K562 (cell line): ENCODE measurements at regions not wholly inside any gene's neighbourhood (a gene's known extent, or its start where the extent isn't known, plus 50 kb on each side); places are given as distances from the start of the nearest gene placed in this dataset.

Experiments used
- ATAC-seq: fragments of 200-7000 bp; cut with Tn5 transposase; 3 replicates; pipeline ENCODE4 v1.9.1; 2020; ENCODE audit warnings: moderate library complexity
- BruUV-seq: library from RNA; stranded (reverse); fragments of 400-500 nt; replicated peaks from 2 replicates; lab custom pipeline; 2021; lab: Mats Ljungman, UMichigan
- CTCF ChIA-PET: fragments of 300-600 bp; formaldehyde crosslinking; extraction: SDS; loops from one replicate; lab custom pipeline; 2021; ENCODE audit warnings: low intra/inter-chr PET ratio; lab: Yijun Ruan, JAX
- POLR2A ChIA-PET: fragments of 300-600, 350-650 bp; sonication (Branson Sonifier 250); formaldehyde crosslinking; extraction: SDS; loops from one replicate; lab custom pipeline; 2021; ENCODE audit warnings: antibody characterized with exemption, inconsistent platforms; lab: Yijun Ruan, JAX
- DNase-seq, 4 experiments: peaks; one replicate each; pipeline versions ENCODE4 v3.0.0 to v3.0.0-alpha.2; 2011 to 2018; ENCODE audit warnings: low spot score in 3 of 4, mixed read lengths in 3 of 4; ENCODE audit errors: extremely low read depth in 1 of 4
- FAIRE-seq: peaks from 2 replicates; lab custom pipeline; 2011; peaks lifted over from hg19 to GRCh38; lab: Jason Lieb, UNC
- H2AFZ ChIP-seq: 2 replicates; pipeline ENCODE4 v1.6.0; 2011; ENCODE audit warnings: low read depth, low read length, control low read depth, inconsistent platforms
- H3K27ac ChIP-seq: fragments of 200-600 bp; 3 replicates; pipeline ENCODE4 v1.8.0; 2011; ENCODE audit warnings: low read depth, mild to moderate bottlenecking, control low read depth, inconsistent platforms, low read length, moderate library complexity, mixed read lengths; ENCODE audit errors: extremely low read depth
- H3K27me3 ChIP-seq, 2 experiments: fragments of 300-600 bp in 1 of 2; 2 replicates in 1 of 2; 3 replicates in 1 of 2; pipeline versions ENCODE4 v1.6.0 to v1.8.0; 2011; ENCODE audit warnings: inconsistent platforms in 2 of 2, low read length in 2 of 2, mild to moderate bottlenecking in 1 of 2, mixed read lengths in 1 of 2, moderate library complexity in 1 of 2; ENCODE audit not compliant: control insufficient read depth in 2 of 2, insufficient read depth in 2 of 2
- H3K36me3 ChIP-seq: fragments of 300-600 bp; 3 replicates; pipeline ENCODE4 v1.8.0; 2011; ENCODE audit warnings: mild to moderate bottlenecking, low read length, inconsistent platforms; ENCODE audit not compliant: control insufficient read depth, insufficient read depth
- H3K4me1 ChIP-seq, 2 experiments: fragments of 200-600 bp in 1 of 2; replicated peaks in 1 of 2; 2 replicates in 1 of 2; 3 replicates in 1 of 2; pipeline versions ENCODE4 v1.5.1 to v1.8.0; 2011; ENCODE audit warnings: inconsistent platforms in 2 of 2, low read length in 2 of 2, mild to moderate bottlenecking in 1 of 2, mixed read lengths in 1 of 2, moderate library complexity in 1 of 2; ENCODE audit not compliant: control insufficient read depth in 2 of 2, insufficient read depth in 2 of 2
- H3K4me2 ChIP-seq: 2 replicates; pipeline ENCODE4 v1.6.1; 2011; ENCODE audit warnings: low read length, control low read depth, inconsistent platforms, mixed read lengths; ENCODE audit not compliant: insufficient read depth
- H3K4me3 ChIP-seq: fragments of 200-600 bp; sonication (generic), shearing (Covaris generic); 2 replicates; pipeline ENCODE4 v1.5.1; 2016; ENCODE audit warnings: control low read depth, inconsistent platforms
- H3K79me2 ChIP-seq: fragments of 200-600 bp; 3 replicates; pipeline ENCODE4 v1.8.0; 2011; ENCODE audit warnings: low read length, inconsistent platforms; ENCODE audit not compliant: control insufficient read depth, insufficient read depth
- H3K9ac ChIP-seq, 2 experiments: 2 replicates each; pipeline versions ENCODE4 v1.6.0 to v1.6.1; 2011; ENCODE audit warnings: low read depth in 2 of 2, low read length in 2 of 2, control low read depth in 1 of 2, inconsistent platforms in 1 of 2, mild to moderate bottlenecking in 1 of 2, mixed read lengths in 1 of 2; ENCODE audit not compliant: insufficient read depth in 1 of 2
- H3K9me1 ChIP-seq: one replicate; pipeline ENCODE4 v1.6.0; 2011; ENCODE audit warnings: inconsistent platforms, mild to moderate bottlenecking, low read length, moderate library complexity; ENCODE audit not compliant: control insufficient read depth, insufficient read depth
- H3K9me3 ChIP-seq: replicated peaks from 2 replicates; pipeline ENCODE4 v1.5.1; 2011; ENCODE audit warnings: low read depth, low read length, inconsistent platforms; ENCODE audit not compliant: control insufficient read depth, insufficient read depth
- H4K20me1 ChIP-seq: replicated peaks from 2 replicates; pipeline ENCODE4 v1.6.1; 2011; ENCODE audit warnings: low read length, inconsistent platforms, mixed read lengths; ENCODE audit not compliant: control insufficient read depth, insufficient read depth
- CBX5 ChIP-seq: IDR thresholded peaks from 2 replicates; pipeline ENCODE4 v1.6.1; 2014; ENCODE audit warnings: low read depth, borderline replicate concordance
- CLOCK ChIP-seq: fragments of 250-450 bp; sonication (Bioruptor Pico); IDR thresholded peaks from 2 replicates; pipeline ENCODE4 v1.4.0; 2020; ENCODE audit warnings: mild to moderate bottlenecking, moderate library complexity, borderline replicate concordance
- NFXL1 ChIP-seq: fragments of 450-650 bp; formaldehyde crosslinking; IDR thresholded peaks from 2 replicates; pipeline ENCODE4 v1.4.0; 2021; ENCODE audit warnings: mild to moderate bottlenecking
- SUPT5H ChIP-seq: fragments of 450-650 bp; IDR thresholded peaks from 2 replicates; pipeline ENCODE4 v1.6.1; 2016
- UBTF ChIP-seq, 2 experiments: IDR thresholded peaks; 2 replicates each; pipeline ENCODE4 v1.6.1; 2012; ENCODE audit warnings: improper control_type of control experiment in 2 of 2, low read depth in 2 of 2, low read length in 2 of 2, borderline replicate concordance in 1 of 2
- ZBTB11 ChIP-seq, 3 experiments: fragments of 200-800 bp in 1 of 3; fragments of 250-450 bp in 1 of 3; fragments of 450-650 bp in 1 of 3; sonication (Bioruptor Pico) in 1 of 3; sonication (Bioruptor generic) in 1 of 3; formaldehyde crosslinking in 1 of 3; IDR thresholded peaks; 2 replicates each; pipeline versions ENCODE4 v1.6.1 to v1.8.0; 2016 to 2022; ENCODE audit warnings: mild to moderate bottlenecking in 2 of 3, missing genetic modification characterization in 2 of 3, missing compliant biosample characterization in 1 of 3, moderate library complexity in 1 of 3
- ZFP30 ChIP-seq: fragments of 250-450 bp; sonication (Bioruptor Pico); IDR thresholded peaks from 2 replicates; pipeline ENCODE4 v1.8.0; 2022; ENCODE audit warnings: moderate library complexity, mild to moderate bottlenecking, inconsistent platforms, borderline replicate concordance
- ZNF830 ChIP-seq: fragments of 250-450 bp; sonication (Bioruptor Pico); IDR thresholded peaks from 2 replicates; pipeline ENCODE4 v1.5.0; 2021; ENCODE audit warnings: mild to moderate bottlenecking
- WGBS: fragments of 100-300 bp; shearing (Covaris generic); methylation state at CpG from one replicate; pipeline ENCODE4 v1.1.6; 2016; ENCODE audit warnings: low coverage, mixed read lengths; ENCODE audit not compliant: insufficient coverage; ENCODE audit errors: missing lambda C conversion rate; 5-methylcytosine and 5-hydroxymethylcytosine counted together
- in situ Hi-C: fragments of 300-500 bp; cut with MboI; formaldehyde crosslinking; loops from 4 replicates; pipeline ENCODE4 v1.15.0; 2018; ENCODE audit warnings: inconsistent platforms, mixed read lengths
- intact Hi-C: fragments of 100-400 bp; cut with micrococcal nuclease; formaldehyde crosslinking; loops from 2 replicates; pipeline ENCODE4 v1.14.2; 2022

- ChIA-PET CTCF (no interaction called here), POLR2A (interaction anchor here (0.6 to 2.6 kb wide), 3 partner anchors 8 to 18 kb away, joined by 3 to 6 read pairs (median 3); no protein-coding TSS in a partner anchor)
- Histone ChIP-seq H3K9ac (no peak overlapping the region), H4K20me1 (no peaks in the 10 kb centered on the region), H3K4me1 (no peaks in the 10 kb centered on the region; a peak in 1 of 5 replicates), H3K27ac (no peak overlapping the region), H3K36me3 (no peaks in the 10 kb centered on the region), H3K9me3 (no peaks in the 10 kb centered on the region), H3K79me2 (no peaks in the 10 kb centered on the region), H3K27me3 (peaks cover 0 to 36% of the 10 kb centered on the region in 2 experiments; a peak in 3 of 5 replicates), H2AFZ (no peak overlapping the region), H3K4me3 (no peak overlapping the region), H3K9me1 (no peaks in the 10 kb centered on the region), H3K4me2 (no peak overlapping the region)
- in situ Hi-C loops (no loop called here), intact Hi-C loops (loop anchor here (2.0 to 10.0 kb wide), 3 partner anchors 95 to 909 kb away; no protein-coding TSS in a partner anchor)
- no TSS peak for BruUV-seq
- FAIRE-seq (no peak), DNase-seq (no peak), ATAC-seq (no peak)
- TF ChIP-seq UBTF (IDR thresholded peaks at IDR 0.05; ENCODE audit: borderline replicate concordance in 1 of 2, low read depth in 2 of 2, low read length in 2 of 2): no peak
- no peak for TF ChIP-seq SUPT5H
- TF ChIP-seq NFXL1 (CRISPR knock-in tag): no peak
- TF ChIP-seq CLOCK: no peak
- TF ChIP-seq ZNF830 (CRISPR knock-in tag): no peak
- no peak for TF ChIP-seq ZBTB11 (CRISPR knock-in tag; IDR thresholded peaks at IDR 0.05)
- no peak for TF ChIP-seq CBX5
- TF ChIP-seq ZFP30 (CRISPR knock-in tag): no peak
- 4% methylated on average over 6 of the region's 6 CpGs for WGBS
Measured at GRCh38 chr1:168437821-168438220, 106.0 kb downstream of the XCL2 start.
